ENCODE measurements at regions not wholly inside any gene's neighbourhood (a gene's known extent, or its start where the extent isn't known, plus 50 kb on each side); places are given as distances from the start of the nearest gene placed in this dataset.
"Not testable (repeated sequence)": the region's sequence is repeated elsewhere in the genome, so short reads cannot be mapped to it uniquely, and the experiment has no call there.

DNA sequence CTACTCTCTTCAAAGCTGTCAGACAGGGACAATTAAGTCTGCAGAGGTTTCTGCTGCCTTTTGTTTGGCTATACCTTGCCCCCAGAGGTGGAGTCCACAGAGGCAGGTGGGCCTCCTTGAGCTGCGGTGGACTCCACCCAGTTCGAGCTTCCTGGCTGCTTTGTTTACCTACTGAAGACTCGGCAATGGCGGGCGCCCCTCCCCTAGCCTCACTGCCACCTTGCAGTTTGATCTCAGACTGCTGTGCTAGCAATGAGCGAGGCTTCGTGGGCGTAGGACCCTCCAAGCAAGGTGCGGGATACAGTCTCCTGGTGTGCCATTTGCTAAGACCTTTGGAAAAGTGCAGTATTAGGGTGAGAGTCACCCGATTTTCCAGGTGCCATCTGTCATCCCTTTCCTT is 124.9 kb downstream of the CRYBB2 start:
- H3K27me3 Mint-ChIP-seq, H3K27ac Mint-ChIP-seq, H3K4me3 Mint-ChIP-seq, H3K9me3 Mint-ChIP-seq, H3K4me1 Mint-ChIP-seq: not testable (repeated sequence)
- H3K36me3 Mint-ChIP-seq = peaks cover 11% of the 10 kb centered on the region

DNA sequence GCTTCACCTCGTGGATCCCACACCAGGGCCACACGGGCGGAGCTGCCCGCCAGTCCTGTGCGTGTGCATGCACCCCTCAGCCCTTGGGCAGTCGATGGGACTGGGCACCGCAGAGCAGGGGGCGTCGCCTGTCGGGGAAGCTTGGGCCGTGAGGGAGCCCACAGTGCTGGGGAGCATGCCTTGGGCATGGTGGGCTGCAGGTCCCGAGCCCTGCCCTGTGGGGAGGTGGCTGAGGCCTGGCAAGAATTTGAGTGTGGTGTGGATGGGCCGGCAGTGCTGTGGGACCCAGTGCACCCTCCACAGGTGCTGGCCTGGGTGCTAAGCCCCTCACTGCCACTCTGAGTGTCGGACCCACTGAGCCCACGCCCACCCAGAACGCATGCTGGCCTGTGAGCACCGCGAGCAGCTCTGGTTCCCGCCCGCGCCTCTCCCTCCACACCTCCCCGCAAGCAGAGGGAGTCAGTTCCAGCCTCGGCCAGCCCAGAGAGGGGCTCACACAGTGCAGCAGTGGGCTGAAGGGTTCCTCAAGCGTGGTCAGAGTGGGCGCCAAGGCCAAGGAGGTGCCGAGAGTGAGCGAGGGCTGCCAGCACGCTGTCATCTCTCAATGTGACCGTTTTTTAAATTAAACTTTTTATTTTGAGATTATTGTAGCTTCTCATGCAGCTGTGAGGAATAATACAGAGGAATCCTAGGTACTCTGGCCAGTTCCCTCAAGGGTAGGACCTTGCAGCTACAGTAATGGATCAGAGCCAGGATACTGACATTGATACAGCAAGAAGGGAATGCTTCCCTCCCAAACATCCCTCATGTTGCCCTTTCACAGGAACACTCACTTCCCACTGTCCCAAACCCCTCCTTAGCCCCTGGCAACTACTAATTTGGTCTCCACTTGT is 127.7 kb downstream of the CRYBB2 start:
- Mint-ChIP-seq H3K27me3 (no peaks in the 10 kb centered on the region), H3K9me3 (peaks cover 4% of the 10 kb centered on the region), H3K4me3 (no peak overlapping the region), H3K27ac (no peak overlapping the region), H3K4me1 (no peaks in the 10 kb centered on the region), H3K36me3 (peaks cover 23% of the 10 kb centered on the region)

DNA sequence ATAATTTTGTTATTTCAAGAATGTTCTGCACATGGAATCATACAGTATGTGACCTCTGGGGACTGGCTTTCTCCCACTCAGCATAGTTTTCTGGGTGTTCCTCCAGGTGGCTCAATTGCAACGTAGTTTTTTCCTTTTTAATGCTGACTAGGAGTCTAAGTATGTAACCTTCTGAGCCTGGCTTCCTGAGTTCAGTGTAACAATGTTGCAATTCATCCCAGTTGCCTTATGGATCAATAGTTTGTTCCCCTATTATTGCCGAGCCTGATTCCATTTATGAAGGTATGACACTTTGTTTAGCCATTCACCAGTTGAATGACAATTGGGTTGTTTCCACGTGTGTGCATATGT is 128.3 kb downstream of the CRYBB2 start:
- H3K4me3 Mint-ChIP-seq = no peak overlapping the region
- H3K27me3 Mint-ChIP-seq = no peaks in the 10 kb centered on the region

DNA sequence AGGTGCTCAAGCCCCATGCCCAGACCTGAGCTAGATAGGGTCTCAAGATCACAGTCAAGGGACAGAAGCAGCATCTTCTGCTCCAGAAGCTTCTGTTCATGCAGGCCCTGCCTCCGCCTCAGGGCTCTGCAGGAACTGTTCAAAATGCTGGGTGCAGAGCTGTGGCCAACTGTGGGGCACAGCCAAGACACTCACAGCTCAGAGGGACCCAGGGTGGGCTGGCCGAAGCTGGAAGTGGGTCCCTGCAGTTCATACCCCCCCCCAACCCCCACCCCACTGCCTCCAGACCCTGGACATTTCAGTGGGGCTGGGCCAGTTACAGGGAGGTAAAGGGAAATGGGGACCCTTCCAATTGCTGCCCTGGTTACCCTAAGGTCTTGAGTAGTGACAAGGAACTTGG is 129.0 kb downstream of the CRYBB2 start:
- H3K27me3 Mint-ChIP-seq = no peaks in the 10 kb centered on the region
- H3K27ac Mint-ChIP-seq = no peak overlapping the region
- peaks cover 4% of the 10 kb centered on the region for H3K9me3 Mint-ChIP-seq
- H3K4me3 Mint-ChIP-seq = no peak overlapping the region
- peaks cover 23% of the 10 kb centered on the region for H3K36me3 Mint-ChIP-seq
- H3K4me1 Mint-ChIP-seq = no peaks in the 10 kb centered on the region

More for the DNA sequence above, 128.3 kb downstream of the CRYBB2 start:
- H3K4me1 Mint-ChIP-seq = no peaks in the 10 kb centered on the region
- H3K9me3 Mint-ChIP-seq = peaks cover 4% of the 10 kb centered on the region
- no peak overlapping the region for H3K27ac Mint-ChIP-seq
- peaks cover 23% of the 10 kb centered on the region for H3K36me3 Mint-ChIP-seq

DNA sequence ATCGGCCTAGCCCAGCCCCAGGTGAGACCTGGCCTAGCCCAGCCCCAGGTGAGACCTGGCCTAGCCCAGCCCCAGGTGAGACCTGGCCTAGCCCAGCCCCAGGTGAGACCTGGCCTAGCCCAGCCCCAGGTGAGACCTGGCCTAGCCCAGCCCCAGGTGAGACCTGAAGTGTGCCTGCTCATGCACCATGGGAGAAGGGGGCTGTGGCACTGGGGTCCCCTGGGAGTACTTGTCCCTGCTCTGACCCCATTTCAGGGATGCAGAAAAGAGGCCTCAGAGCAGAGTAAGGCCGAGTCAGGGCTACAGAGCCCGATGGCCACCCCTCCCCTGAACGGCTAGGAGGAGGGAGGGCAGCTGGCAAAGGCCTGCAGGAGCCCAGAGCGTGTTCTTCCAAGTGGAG is 129.6 kb downstream of the CRYBB2 start:
- H3K27me3 Mint-ChIP-seq, H3K4me3 Mint-ChIP-seq, H3K9me3 Mint-ChIP-seq, H3K4me1 Mint-ChIP-seq, H3K27ac Mint-ChIP-seq: not testable (repeated sequence)
- peaks cover 24% of the 10 kb centered on the region for H3K36me3 Mint-ChIP-seq

DNA sequence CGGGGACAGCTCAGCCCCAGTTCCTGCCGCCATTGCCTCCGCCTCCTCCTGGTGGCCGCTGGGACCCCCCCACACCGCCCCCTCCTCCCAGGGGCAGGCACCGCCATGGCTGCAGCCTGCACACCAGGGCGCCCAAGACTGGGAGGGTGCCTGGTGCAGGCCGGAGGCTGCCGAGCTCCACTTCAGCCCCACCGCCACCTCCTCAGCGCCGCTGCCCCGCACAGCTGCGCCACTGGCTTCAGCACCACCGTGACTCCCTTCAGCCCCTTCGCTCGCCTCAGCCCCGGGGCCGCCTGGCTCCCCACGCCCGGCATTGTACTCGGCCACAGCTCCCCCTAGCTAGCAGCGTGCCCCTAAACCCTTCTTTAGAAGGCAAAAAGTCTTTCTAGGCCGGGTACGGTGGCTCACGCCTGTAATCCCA is 131.1 kb downstream of the CRYBB2 start:
- H3K36me3 Mint-ChIP-seq = peaks cover 30% of the 10 kb centered on the region
- no peak overlapping the region for H3K27ac Mint-ChIP-seq
- no peaks in the 10 kb centered on the region for H3K27me3 Mint-ChIP-seq
- H3K9me3 Mint-ChIP-seq = no peaks in the 10 kb centered on the region
- H3K4me3 Mint-ChIP-seq = no peak overlapping the region
- H3K4me1 Mint-ChIP-seq = no peaks in the 10 kb centered on the region

DNA sequence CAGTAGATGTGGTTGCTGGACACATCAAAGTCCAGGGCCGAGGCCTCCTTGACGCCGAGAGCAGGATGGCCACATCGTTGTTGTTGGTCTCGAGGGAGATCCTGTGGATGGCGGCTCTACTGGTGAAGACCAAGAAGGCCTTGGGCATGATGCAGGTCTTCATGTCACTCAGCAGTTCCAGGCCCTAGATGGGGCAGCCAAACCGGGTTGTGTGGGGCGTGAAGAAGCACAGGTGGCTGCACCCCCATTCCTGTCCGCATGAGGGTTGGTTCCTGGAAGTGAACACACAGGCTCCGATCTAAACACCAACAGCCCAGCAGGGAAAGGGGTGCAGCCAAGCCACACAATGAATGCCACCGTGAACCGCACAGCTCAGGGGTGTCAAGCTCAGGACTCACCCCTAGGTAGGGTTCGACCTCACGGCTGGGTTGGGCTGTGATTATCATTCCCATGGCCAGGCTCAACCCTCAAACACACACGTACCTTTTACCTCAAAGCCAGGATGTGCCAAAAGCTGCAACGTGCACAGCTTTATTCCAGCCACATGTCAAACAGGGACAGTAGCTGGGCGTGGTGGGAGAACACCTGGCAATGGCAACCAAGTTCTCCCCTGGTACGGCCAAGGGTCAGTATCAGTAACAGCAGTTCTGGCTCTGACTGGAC is 132.3 kb downstream of the CRYBB2 start:
- peaks cover 30% of the 10 kb centered on the region for H3K36me3 Mint-ChIP-seq
- no peak overlapping the region for H3K27ac Mint-ChIP-seq
- H3K4me3 Mint-ChIP-seq = no peak overlapping the region
- H3K4me1 Mint-ChIP-seq = no peaks in the 10 kb centered on the region
- H3K9me3 Mint-ChIP-seq = no peaks in the 10 kb centered on the region
- no peaks in the 10 kb centered on the region for H3K27me3 Mint-ChIP-seq

DNA sequence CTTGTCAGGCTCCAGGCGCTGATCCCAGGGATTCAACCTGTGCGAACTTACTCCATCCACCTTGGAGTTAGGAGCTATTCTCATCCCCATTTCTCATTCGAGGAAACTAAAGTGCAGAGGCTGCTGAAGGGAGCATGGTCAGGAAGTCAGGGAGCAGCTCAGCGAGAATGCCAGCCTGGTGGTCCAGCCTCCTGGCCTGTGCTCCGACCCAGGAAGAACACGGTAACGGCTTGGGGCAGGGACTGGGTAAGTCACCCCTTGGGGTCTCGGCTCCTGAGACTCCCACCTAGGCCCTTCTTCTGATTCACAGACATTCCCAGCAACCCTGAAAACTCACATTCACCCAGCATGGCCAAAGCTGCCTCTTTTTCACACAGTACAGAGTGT is 132.8 kb downstream of the CRYBB2 start:
- no peaks in the 10 kb centered on the region for H3K4me1 Mint-ChIP-seq
- H3K36me3 Mint-ChIP-seq = peaks cover 30% of the 10 kb centered on the region
- H3K9me3 Mint-ChIP-seq = no peaks in the 10 kb centered on the region
- no peaks in the 10 kb centered on the region for H3K27me3 Mint-ChIP-seq
- H3K27ac Mint-ChIP-seq = no peak overlapping the region
- no peak overlapping the region for H3K4me3 Mint-ChIP-seq

DNA sequence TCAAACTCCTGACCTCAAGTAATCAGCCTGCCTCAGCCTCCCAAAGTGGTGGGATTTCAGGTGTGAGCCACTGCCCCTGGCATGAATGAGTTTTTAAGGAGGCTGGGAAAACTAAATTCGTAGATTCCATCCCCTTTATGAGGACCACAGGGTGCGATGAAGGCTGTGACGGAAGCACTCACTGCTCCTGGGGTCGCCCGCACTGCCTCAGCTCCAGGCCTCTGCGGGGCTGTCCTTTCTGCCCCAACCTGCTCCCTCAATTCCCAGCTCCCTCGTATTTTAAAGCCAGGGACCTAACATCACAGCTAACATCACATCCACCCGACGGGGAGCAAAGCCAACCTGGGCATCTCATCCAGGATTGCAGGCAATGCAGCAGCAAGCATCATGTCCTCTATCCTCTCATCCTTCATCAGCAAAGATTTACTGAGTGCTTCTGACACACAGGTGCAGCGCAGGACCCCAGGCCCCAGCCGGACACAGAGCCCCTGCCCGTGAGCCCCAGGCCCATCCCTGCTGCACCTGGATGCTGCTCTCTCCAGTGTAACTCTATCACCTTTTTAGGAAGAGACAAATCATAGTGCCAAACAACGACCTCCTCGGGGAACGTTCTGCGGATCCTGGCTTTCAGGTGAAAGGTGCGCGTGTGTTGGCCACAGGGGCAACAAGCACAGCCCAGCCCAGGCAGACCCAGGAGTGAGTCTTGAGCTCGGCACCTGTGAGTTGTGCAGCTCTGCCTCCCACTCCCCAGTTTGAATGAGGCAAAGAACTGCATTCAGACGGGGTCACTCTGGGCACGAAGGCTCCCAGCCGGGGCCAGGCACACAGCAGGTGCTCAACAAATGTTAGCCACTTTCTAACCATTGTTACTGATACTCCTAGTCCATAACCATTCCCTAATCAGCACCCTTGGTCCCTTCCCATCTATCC is 134.3 kb downstream of the CRYBB2 start:
- H3K4me1 Mint-ChIP-seq = no peaks in the 10 kb centered on the region
- no peak overlapping the region for H3K27ac Mint-ChIP-seq
- H3K9me3 Mint-ChIP-seq = no peaks in the 10 kb centered on the region
- H3K36me3 Mint-ChIP-seq = peaks cover 25% of the 10 kb centered on the region
- no peak overlapping the region for H3K4me3 Mint-ChIP-seq
- H3K27me3 Mint-ChIP-seq = no peaks in the 10 kb centered on the region

DNA sequence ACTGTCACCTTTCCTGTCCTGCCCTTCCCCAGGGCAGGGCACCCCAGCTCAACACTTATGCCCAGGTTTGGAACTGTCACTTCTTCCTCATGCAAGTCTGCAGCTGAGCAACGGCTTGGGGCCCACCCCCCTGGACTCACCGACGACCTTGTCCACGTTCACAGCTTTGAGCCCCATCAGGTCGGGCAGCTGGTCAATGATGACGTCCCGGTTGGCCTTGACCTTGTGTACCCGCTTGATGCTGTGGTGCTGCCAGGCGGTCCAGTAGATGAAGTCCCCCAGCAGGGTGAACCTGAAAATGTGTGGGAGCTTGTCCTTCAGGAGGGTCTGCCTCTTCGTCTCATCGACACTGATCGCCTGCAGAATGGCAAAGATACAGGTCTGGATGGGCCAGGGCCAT is 135.0 kb downstream of the CRYBB2 start:
- Mint-ChIP-seq H3K4me1 (no peaks in the 10 kb centered on the region), H3K9me3 (no peaks in the 10 kb centered on the region), H3K4me3 (no peak overlapping the region), H3K27me3 (no peaks in the 10 kb centered on the region), H3K36me3 (peaks cover 25% of the 10 kb centered on the region), H3K27ac (no peak overlapping the region)

DNA sequence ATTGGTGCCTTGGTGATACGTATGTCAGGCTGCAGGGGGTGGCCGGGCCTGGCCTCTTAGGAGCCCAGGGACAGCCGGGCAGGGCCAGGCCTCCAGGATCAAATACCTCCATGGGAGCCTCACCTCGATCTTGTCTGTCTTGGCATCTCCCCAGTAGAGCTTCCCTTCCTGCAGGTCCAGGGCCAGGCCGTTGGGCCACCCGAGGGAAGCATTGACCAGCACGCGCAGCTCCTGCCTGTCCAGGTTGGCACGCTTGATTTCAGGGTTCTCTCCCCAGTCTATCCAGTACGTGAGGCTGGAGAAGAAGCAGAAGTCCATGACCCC is 137.7 kb downstream of the CRYBB2 start:
- H3K4me3 Mint-ChIP-seq = no peak overlapping the region
- H3K9me3 Mint-ChIP-seq = no peaks in the 10 kb centered on the region
- H3K36me3 Mint-ChIP-seq = peaks cover 14% of the 10 kb centered on the region
- no peaks in the 10 kb centered on the region for H3K27me3 Mint-ChIP-seq
- no peaks in the 10 kb centered on the region for H3K4me1 Mint-ChIP-seq
- H3K27ac Mint-ChIP-seq = no peak overlapping the region

DNA sequence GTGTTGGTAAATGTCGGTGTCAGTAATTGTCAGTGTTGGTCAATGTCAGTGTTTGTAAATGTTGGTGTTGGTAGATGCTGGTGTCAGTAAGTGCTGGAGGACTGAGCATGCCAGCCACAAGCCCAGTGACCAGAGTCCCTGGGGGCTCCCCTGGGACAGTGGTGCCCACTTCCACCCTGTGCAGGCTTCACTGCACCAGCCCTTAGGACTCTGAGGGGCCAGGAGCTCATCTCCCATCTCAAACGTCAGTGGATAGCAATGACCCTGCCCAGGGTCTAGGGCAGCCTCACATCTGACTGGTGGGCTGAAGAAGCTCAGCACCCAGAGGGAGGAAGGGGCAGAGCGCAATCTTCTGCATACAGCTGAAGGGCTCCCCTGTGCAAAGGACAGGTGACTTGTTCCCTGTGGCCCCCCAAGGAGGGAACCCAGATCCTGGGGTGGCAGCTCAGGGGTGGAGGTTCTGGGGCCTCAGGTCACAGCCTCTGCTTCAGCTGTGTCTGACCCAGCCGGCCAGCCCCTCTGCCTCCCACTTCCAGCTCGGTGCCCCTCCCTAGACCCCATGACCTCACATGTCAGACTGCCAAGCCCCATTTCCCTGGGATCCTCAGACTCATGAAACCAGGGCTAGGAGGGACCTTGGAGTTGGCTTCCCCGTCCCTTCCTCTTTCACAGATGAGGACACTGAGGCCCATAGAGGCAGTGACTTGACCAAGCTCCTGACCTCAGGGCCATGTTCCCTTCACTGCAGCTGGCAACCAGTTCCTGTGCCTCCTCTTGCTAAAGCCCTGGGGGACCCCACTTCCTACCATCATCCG is 138.4 kb downstream of the CRYBB2 start:
- Mint-ChIP-seq H3K27me3 (no peaks in the 10 kb centered on the region), H3K27ac (no peak overlapping the region), H3K9me3 (no peaks in the 10 kb centered on the region), H3K36me3 (peaks cover 14% of the 10 kb centered on the region), H3K4me3 (no peak overlapping the region), H3K4me1 (no peaks in the 10 kb centered on the region)

DNA sequence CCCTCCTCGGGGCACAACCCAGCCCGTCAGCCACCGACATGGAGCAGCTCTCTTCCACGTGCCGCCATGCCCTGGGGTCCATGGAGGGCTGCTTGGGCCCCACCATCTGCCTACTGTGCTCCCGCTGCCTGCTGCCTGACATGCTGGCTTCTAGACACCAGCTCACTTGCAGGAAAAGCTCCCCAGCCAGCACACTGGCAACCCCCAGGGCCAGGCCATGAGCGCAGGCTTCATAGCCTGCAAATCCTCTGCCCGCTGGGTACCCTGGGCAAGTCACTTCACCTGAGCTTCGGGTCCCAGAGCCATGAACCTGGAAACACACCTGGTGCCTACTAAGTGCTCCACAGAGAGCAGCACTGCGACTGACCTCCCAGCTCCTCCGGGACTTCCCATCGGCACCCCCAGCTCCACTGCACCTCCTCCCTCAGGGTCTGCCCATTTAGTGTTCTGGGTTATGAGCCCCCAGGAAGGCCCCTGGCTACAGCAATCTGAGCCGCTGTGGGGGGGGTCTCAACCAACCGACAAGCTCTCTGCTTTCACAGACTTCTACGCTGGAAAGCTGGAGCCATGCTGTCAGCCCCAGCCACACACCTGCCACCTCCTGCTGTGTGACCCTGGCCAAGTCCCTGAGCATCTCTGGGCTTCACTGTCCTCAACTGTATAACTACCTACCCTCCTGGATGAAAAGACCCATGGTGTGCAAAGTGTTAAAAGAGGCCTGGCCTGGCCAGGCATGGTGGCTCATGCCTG is 139.2 kb downstream of the CRYBB2 start:
- peaks cover 14% of the 10 kb centered on the region for H3K36me3 Mint-ChIP-seq
- H3K4me1 Mint-ChIP-seq = no peaks in the 10 kb centered on the region
- no peak overlapping the region for H3K4me3 Mint-ChIP-seq
- H3K27ac Mint-ChIP-seq = no peak overlapping the region
- no peaks in the 10 kb centered on the region for H3K9me3 Mint-ChIP-seq
- no peaks in the 10 kb centered on the region for H3K27me3 Mint-ChIP-seq

DNA sequence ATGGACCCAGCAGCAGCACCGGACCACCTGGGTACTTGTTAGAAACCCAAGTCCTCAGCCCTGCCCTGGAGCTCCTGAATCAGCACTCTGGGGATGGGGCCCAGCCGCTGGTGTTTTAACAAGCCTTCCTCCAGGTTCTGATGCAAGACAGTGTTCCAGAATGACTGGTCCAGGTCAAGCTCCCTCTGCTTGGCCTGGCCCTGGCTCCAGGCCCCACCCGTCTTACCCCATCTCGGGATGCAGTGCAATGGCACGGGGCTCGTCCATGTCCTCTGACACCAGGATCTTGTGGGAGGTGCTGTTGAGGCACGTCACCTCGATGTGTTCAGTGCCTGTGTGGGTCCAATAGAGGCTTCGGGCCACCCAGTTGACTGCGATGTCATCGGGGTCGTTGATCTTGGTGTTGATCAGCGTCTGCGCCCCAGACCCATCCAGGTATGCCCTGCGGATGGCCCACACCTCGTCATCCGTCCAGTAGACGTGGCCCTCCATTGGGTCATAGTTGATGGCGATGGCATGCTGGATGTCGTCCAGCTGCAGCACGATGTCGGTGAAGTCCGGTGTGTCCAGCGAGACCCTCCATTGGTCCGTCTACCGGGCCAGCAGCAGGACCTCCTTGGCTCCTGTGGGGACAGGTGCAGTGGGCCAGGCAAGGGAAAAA is 140.3 kb downstream of the CRYBB2 start:
- H3K27ac Mint-ChIP-seq = no peak overlapping the region
- no peaks in the 10 kb centered on the region for H3K9me3 Mint-ChIP-seq
- H3K27me3 Mint-ChIP-seq = no peaks in the 10 kb centered on the region
- no peaks in the 10 kb centered on the region for H3K4me1 Mint-ChIP-seq
- peaks cover 6% of the 10 kb centered on the region for H3K36me3 Mint-ChIP-seq
- H3K4me3 Mint-ChIP-seq = no peak overlapping the region
